Retina (tissue), 1 donor: ENCODE measurements at regions not wholly inside any gene's neighbourhood (a gene's known extent, or its start where the extent isn't known, plus 50 kb on each side); places are given as distances from the start of the nearest gene placed in this dataset.
"Not testable (repeated sequence)": the region's sequence is repeated elsewhere in the genome, so short reads cannot be mapped to it uniquely, and the experiment has no call there.

Source experiments
- DNase-seq: peaks from one replicate; pipeline ENCODE4 v3.0.0-alpha.2; 2016

GRCh38 chr7:52243685-52244084 lies 791.7 kb upstream of the POM121L12 start:
- no peak for DNase-seq

GRCh38 chr7:52233248-52233647 lies 802.2 kb upstream of the POM121L12 start:
- no peak for DNase-seq

- no peak for DNase-seq
Observed at GRCh38 chr7:52211930-52212329, 823.5 kb upstream of the POM121L12 start.

- DNase-seq: no peak
Observed at GRCh38 chr7:52209614-52210013, 825.8 kb upstream of the POM121L12 start.

DNA sequence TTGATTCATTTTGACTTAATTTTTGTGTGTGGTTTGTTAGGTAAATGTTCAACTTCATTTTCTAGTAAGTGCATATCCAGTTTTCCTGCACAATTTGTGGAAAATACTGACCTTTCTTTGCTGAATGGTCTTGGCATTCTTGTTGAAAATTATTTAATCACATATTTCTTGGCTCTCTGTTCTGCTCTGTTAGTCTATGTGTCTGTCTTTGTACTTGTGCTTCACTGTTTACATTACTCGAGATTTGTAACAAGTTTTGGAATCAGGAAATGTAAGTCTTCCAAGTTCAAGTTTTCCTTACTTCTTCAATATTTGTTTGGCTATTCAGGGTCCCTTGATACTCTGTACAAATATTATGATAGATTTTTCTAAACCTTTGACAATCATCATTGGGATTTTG lies 838.2 kb upstream of the POM121L12 start:
- no peak for DNase-seq

GRCh38 chr7:52195664-52196063 lies 839.8 kb upstream of the POM121L12 start:
- no peak for DNase-seq

DNA sequence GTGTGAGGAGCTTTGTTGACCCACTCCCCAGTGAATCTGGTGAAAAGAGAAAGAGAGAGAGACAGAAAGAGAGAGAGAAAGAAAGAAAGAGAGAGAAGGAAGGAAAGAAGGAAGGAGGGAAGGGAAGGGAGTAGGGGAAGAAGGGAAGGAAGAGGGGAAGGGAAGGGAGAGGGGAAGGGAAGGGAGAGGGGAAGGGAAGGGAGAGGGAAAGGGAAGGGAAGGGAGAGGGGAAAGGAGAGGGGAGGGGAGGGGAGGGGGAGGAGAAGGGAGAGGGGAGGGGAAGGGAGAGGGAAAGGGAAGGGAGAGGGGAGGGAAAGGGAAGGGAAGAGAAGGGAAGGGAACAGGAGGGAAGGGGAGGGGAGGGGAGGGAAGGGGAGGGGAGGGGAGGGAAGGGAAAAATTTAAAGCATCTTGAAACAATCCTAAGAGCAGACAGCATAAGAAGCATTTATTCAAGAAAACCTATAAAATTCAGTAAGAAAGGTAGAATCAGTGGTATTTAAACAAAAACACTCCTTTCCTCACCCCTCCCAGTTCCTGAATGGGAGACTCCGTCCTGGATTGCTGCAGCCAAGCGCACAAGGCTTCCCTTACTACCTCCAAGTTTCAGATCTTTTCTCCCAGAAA lies 846.2 kb upstream of the POM121L12 start:
- DNase-seq: no peak

- DNase-seq: no peak
Observed at GRCh38 chr7:52184006-52184703, 851.3 kb upstream of the POM121L12 start.

DNA sequence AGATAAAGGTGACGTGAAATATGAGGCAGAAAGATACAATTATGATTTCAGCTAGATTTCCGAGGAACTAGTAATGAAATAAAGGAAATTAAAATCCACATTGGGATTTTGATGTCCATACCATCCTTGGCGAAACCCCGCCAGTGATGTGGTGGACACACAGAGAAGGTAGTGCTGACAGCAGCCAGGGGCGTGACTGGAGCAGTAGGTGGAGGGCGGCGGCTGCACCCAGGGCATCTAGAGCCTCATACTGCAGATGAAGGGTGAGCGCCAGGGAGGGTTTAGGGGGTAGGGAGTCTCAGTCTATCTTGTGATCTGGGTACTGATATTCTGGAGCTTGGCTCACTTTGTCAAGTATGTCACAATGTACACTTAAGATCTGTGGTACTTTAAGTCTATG lies 855.5 kb upstream of the POM121L12 start:
- no peak for DNase-seq

GRCh38 chr7:52168085-52168484 lies 851.5 kb upstream of the COBL start:
- no peak for DNase-seq

DNA sequence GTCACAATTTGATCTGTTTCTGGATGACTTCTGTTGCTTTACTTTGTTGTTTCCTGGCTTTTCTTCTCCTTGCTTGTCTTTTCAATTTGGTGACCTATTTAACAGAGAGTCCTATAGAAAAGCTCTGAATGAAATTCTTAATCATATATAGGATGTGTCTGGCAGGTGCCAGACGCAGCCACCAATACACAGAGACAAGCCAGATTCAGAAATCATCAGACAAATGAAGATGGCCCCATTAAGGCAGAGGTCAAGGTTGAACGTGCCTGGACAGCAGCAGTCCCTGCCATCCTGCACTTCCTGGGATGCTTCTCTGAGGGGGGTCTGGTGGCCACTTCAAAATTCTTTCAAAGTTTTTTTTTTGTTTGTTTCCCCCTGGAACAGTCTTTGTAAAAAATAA lies 846.7 kb upstream of the COBL start:
- DNase-seq: peak; percentile 11

DNA sequence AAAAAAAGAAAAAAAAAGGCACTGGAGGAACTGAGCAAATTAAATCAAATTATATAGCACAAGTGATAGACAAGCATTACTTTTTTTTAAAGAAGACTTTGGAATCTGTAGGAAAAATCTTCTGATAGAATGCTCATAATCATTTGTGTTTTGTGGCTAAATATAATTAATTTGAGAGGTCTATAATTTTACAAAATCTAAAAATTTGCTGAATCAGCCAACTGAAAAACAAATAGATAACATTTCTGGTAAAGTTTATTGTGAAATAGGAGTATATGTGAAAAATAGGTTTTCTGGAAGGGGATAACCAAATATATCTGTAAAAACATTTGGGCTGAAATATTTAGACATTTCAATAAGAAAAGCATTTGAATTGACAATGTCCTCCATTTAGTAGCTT lies 844.9 kb upstream of the COBL start:
- no peak for DNase-seq

GRCh38 chr7:52159421-52159820 lies 842.8 kb upstream of the COBL start:
- DNase-seq: not testable (repeated sequence)

DNA sequence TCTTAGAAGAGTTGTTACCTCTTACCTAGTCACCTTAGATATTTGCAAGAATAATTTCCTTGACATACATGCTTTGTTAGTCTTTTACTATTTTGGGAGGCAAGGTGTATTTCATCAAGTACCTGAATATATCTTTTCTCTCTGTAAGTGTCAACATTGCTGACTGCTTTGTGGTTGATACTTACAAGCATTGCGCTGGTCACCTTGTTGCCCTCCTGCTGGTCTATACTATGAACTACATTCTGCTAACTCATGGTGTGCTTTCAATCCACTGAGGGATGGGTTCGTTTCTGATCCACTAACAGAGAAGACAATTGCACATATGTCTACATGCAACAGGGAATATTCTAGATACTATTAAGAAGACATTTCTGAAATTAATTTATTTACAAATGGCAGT lies 837.8 kb upstream of the COBL start:
- DNase-seq: no peak

- DNase-seq: no peak
Observed at GRCh38 chr7:52151559-52151958, 835.0 kb upstream of the COBL start.

- no peak for DNase-seq
Observed at GRCh38 chr7:52150952-52151351, 834.3 kb upstream of the COBL start.

DNA sequence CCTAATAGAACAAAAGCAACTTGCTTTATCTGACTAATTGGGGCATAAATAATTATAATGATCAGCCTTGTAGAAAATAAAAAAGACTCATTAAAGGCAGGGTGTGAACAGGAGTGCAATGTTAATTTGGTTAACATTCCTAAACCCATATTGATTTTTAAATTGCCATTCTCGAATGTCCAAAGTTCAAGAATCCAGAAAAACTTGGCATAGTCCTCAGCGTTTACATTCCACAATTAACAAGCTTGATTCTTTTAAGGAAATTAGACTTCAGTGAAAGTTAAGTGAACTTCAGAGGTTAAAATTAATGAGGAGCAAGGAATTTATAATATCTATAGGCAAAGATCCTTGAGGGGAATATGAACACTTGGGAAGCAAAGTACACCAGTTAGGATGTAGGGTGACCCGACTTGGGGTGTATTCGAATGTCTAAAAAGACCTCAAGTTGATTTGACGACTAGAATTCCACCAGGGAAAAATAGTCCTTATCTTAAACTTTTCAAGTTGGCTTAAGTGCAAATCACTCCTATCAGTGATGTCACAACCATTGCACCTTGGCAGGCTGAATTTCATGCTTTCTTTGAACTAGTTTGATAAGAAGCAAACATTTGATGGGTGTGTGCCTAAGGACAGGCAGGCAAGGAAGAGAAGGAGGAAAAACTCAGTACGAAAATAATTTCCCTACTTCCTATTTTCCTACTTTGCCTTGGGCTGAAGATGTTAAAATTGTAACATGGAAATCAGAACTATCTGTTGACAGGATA lies 830.4 kb upstream of the COBL start:
- DNase-seq: peak; percentile 17

DNA sequence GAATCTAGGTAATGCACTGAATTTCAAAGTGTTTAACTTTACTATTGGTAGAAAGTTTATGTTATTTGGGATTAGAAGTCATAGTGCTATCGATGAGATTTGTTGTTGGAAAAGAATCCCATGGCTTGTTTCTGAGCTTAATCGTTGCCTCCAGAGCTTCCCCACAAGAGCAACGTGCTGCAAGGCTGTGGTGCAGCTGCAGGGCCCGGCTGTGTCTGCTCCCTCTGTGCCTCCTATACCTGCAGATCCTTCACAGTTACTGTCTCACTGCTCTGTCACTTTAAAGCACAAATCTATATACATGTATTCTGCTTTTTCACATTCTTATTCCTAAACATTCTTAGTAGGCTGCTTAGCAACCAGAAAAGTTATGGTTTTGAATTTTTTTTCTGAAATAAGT lies 826.6 kb upstream of the COBL start:
- DNase-seq: no peak

GRCh38 chr7:52140851-52141250 lies 824.2 kb upstream of the COBL start:
- DNase-seq: no peak

DNA sequence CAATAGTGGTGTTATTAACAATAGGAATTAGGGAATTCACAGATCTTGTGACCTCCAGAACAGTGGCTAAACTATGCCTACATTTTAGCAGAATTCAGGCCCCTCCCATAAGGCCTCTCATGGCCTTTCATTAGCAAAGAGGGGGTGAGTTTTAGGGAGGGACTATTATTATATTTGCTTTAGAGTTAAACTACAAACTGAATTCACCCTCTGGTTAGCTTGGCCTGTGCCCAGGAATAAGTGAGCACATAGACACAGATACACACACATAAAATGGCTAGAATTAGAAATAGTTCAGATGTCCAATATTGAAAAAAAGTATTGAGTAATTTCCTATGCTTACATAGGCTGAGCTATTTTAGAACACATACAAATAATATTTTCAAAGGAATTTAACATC lies 818.8 kb upstream of the COBL start:
- DNase-seq: no peak

GRCh38 chr7:52129278-52129677 lies 812.7 kb upstream of the COBL start:
- DNase-seq: no peak

GRCh38 chr7:52120912-52121311 lies 804.3 kb upstream of the COBL start:
- no peak for DNase-seq

- DNase-seq: peak; percentile 24
Observed at GRCh38 chr7:52119537-52119936, 802.9 kb upstream of the COBL start.

GRCh38 chr7:52114509-52114908 lies 797.9 kb upstream of the COBL start:
- DNase-seq: no peak
